NB4 (cell line): ENCODE measurements at regions not wholly inside any gene's neighbourhood (a gene's known extent, or its start where the extent isn't known, plus 50 kb on each side); places are given as distances from the start of the nearest gene placed in this dataset.

Experiments
- MYC ChIP-seq: IDR thresholded peaks from 2 replicates; pipeline ENCODE4 v1.6.1; 2011; ENCODE audit warnings: low read depth, low read length
- POLR2A ChIP-seq: IDR thresholded peaks from 2 replicates; pipeline ENCODE4 v1.6.1; 2011; ENCODE audit warnings: mild to moderate bottlenecking; ENCODE audit not compliant: insufficient read length; ENCODE audit errors: extremely low read depth
- TF ChIP-seq, protein P1 (sequence below): IDR thresholded peaks from one replicate; pipeline ENCODE4 v1.5.1; 2012; ENCODE audit warnings: low read depth, low read length

DNA sequence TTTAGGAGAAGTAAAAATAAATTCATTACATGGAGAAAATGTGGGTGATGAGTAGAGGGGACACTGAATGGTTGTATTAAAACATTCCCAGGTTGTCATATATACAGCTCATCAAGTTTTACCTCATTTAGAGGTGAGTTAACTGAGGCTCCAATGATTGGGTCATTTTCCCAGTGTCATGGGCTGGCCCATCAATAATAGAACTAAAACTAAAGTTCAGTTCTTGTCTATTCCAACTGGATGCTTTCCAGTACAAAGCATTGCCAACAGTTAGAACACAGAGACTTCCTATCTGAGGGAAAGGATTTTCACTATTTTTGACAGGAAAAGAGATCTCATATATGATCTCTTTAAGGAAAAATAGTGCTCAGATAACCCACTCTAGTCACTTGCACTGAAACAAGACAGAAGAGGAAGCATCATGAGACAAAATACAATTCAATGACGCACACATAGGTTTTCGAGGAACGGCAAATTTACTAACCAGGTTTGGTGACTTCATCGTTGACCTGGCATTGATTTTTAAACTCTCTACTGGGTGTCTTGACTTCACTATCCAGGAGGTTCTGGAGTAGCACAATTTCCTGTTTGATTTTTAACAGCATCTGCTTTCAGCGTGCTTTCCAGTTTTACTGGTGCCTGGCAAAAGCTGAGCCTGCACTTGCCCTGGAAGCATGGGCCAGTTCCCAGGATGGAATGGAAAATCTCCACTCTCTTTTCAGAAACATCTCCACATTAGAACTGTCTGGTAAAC, 195.5 kb upstream of the FBXL4 start:
- TF ChIP-seq POLR2A (no peak), MYC (no peak)
- TF ChIP-seq, protein P1, sequence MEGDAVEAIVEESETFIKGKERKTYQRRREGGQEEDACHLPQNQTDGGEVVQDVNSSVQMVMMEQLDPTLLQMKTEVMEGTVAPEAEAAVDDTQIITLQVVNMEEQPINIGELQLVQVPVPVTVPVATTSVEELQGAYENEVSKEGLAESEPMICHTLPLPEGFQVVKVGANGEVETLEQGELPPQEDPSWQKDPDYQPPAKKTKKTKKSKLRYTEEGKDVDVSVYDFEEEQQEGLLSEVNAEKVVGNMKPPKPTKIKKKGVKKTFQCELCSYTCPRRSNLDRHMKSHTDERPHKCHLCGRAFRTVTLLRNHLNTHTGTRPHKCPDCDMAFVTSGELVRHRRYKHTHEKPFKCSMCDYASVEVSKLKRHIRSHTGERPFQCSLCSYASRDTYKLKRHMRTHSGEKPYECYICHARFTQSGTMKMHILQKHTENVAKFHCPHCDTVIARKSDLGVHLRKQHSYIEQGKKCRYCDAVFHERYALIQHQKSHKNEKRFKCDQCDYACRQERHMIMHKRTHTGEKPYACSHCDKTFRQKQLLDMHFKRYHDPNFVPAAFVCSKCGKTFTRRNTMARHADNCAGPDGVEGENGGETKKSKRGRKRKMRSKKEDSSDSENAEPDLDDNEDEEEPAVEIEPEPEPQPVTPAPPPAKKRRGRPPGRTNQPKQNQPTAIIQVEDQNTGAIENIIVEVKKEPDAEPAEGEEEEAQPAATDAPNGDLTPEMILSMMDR = no peak
